Cardiac muscle cell (in vitro differentiated cells and primary cell): ENCODE measurements at regions not wholly inside any gene's neighbourhood (a gene's known extent, or its start where the extent isn't known, plus 50 kb on each side); places are given as distances from the start of the nearest gene placed in this dataset.

Experiments used
- DNase-seq, 2 donors: peaks; one replicate each; pipeline versions ENCODE4 v3.0.0 to v3.0.0-alpha.2; 2010 to 2017; ENCODE audit warnings: low read depth in 1 of 2, low spot score in 1 of 2
- H3K27ac ChIP-seq: fragments of 200-600 bp; sonication (generic); 2 replicates; pipeline ENCODE4 v1.5.1; 2016
- H3K27me3 ChIP-seq: fragments of 200-600 bp; sonication (generic); 2 replicates; pipeline ENCODE4 v1.6.0; 2016; ENCODE audit warnings: control low read depth
- H3K36me3 ChIP-seq: fragments of 200-600 bp; sonication (generic); 2 replicates; pipeline ENCODE4 v1.5.1; 2016; ENCODE audit warnings: control low read depth
- H3K4me1 ChIP-seq: fragments of 200-600 bp; sonication (generic); 2 replicates; pipeline ENCODE4 v1.8.1; 2017; ENCODE audit warnings: low read depth, mild to moderate bottlenecking, mixed run types
- H3K4me3 ChIP-seq: fragments of 200-600 bp; sonication (generic); 2 replicates; pipeline ENCODE4 v1.5.1; 2016; ENCODE audit warnings: mild to moderate bottlenecking
- H3K9me3 ChIP-seq: fragments of 200-600 bp; sonication (generic); 2 replicates; pipeline ENCODE4 v1.5.1; 2017; ENCODE audit warnings: low read depth, mild to moderate bottlenecking, control low read depth
- CTCF ChIP-seq: IDR thresholded peaks from 2 replicates; pipeline ENCODE4 v1.5.1; 2012; ENCODE audit warnings: low read depth, mild to moderate bottlenecking, low read length

- Histone ChIP-seq H3K4me3 (no peak overlapping the region), H3K9me3 (no peaks in the 10 kb centered on the region), H3K4me1 (no peaks in the 10 kb centered on the region), H3K36me3 (no peaks in the 10 kb centered on the region), H3K27me3 (no peaks in the 10 kb centered on the region), H3K27ac (no peak overlapping the region)
- TF ChIP-seq CTCF: no peak
- DNase-seq: no peak
Measured at GRCh38 chr4:159829184-159829583, 726.3 kb downstream of the RAPGEF2 start.

GRCh38 chr4:159837071-159837470 lies 734.2 kb downstream of the RAPGEF2 start:
- no peak for TF ChIP-seq CTCF
- Histone ChIP-seq H3K4me3 (no peak overlapping the region), H3K36me3 (no peaks in the 10 kb centered on the region), H3K27me3 (no peaks in the 10 kb centered on the region), H3K4me1 (no peaks in the 10 kb centered on the region), H3K27ac (no peak overlapping the region), H3K9me3 (no peaks in the 10 kb centered on the region)
- no peak for DNase-seq

- Histone ChIP-seq H3K4me3 (no peak overlapping the region), H3K36me3 (no peaks in the 10 kb centered on the region), H3K9me3 (no peaks in the 10 kb centered on the region), H3K27me3 (no peaks in the 10 kb centered on the region), H3K27ac (no peak overlapping the region), H3K4me1 (peaks cover 5% of the 10 kb centered on the region)
- TF ChIP-seq CTCF: no peak
- DNase-seq: no peak
Measured at GRCh38 chr4:159855731-159856130, 752.9 kb downstream of the RAPGEF2 start.

GRCh38 chr4:159856451-159856850 lies 753.6 kb downstream of the RAPGEF2 start:
- Histone ChIP-seq H3K27me3 (no peaks in the 10 kb centered on the region), H3K4me1 (peaks cover 5% of the 10 kb centered on the region), H3K36me3 (no peaks in the 10 kb centered on the region), H3K27ac (no peak overlapping the region), H3K4me3 (no peak overlapping the region), H3K9me3 (no peaks in the 10 kb centered on the region)
- no peak for TF ChIP-seq CTCF
- DNase-seq: peak in 1 of 2 donors; percentile 54

GRCh38 chr4:159859656-159860148 lies 756.8 kb downstream of the RAPGEF2 start:
- H3K4me1 ChIP-seq: peaks cover 5% of the 10 kb centered on the region
- H3K27ac ChIP-seq: no peak overlapping the region
- TF ChIP-seq CTCF: no peak
- H3K4me3 ChIP-seq: no peak overlapping the region
- no peak for DNase-seq
- no peaks in the 10 kb centered on the region for H3K27me3 ChIP-seq
- H3K36me3 ChIP-seq: no peaks in the 10 kb centered on the region
- H3K9me3 ChIP-seq: no peaks in the 10 kb centered on the region

- H3K4me3 ChIP-seq: no peak overlapping the region
- no peaks in the 10 kb centered on the region for H3K36me3 ChIP-seq
- H3K27me3 ChIP-seq: no peaks in the 10 kb centered on the region
- H3K9me3 ChIP-seq: no peaks in the 10 kb centered on the region
- no peak overlapping the region for H3K27ac ChIP-seq
- TF ChIP-seq CTCF: no peak
- no peak for DNase-seq
- H3K4me1 ChIP-seq: peaks cover 5% of the 10 kb centered on the region
Measured at GRCh38 chr4:159860945-159861344, 758.1 kb downstream of the RAPGEF2 start.
